ENCODE measurements at regions not wholly inside any gene's neighbourhood (a gene's known extent, or its start where the extent isn't known, plus 50 kb on each side); places are given as distances from the start of the nearest gene placed in this dataset.

- no peak for DNase-seq (ENCODE audit: low read depth in 2 of 2)
Observed at GRCh38 chr15:89421219-89421618, 75.2 kb downstream of the RHCG start.

- DNase-seq (ENCODE audit: low read depth in 2 of 2), result no peak
Observed at GRCh38 chr15:89419370-89419984, 76.9 kb downstream of the RHCG start.

- no peak for DNase-seq (ENCODE audit: low read depth in 2 of 2)
Observed at GRCh38 chr15:89417206-89417725, 79.1 kb downstream of the RHCG start.

- DNase-seq (ENCODE audit: low read depth in 2 of 2), result peak; percentile 20 to 27
Observed at GRCh38 chr15:89416339-89417183, 79.8 kb downstream of the RHCG start.

- DNase-seq (ENCODE audit: low read depth in 2 of 2), result no peak
Observed at GRCh38 chr15:89414571-89414970, 79.9 kb upstream of the POLG start.

- DNase-seq (ENCODE audit: low read depth in 2 of 2), result no peak
Observed at GRCh38 chr15:89413877-89414276, 79.3 kb upstream of the POLG start.

- no peak for DNase-seq (ENCODE audit: low read depth in 2 of 2)
Observed at GRCh38 chr15:89412905-89413411, 78.3 kb upstream of the POLG start.

GRCh38 chr15:89410039-89410435 lies 75.4 kb upstream of the POLG start:
- DNase-seq (ENCODE audit: low read depth in 2 of 2), result no peak

- no peak for DNase-seq (ENCODE audit: low read depth in 2 of 2)
Observed at GRCh38 chr15:89409184-89410038, 74.8 kb upstream of the POLG start.

GRCh38 chr15:89408372-89409183 lies 74.0 kb upstream of the POLG start:
- no peak for DNase-seq (ENCODE audit: low read depth in 2 of 2)

- DNase-seq (ENCODE audit: low read depth in 2 of 2), result no peak
Observed at GRCh38 chr15:89406940-89407607, 72.5 kb upstream of the POLG start.

GRCh38 chr15:89406218-89406939 lies 71.8 kb upstream of the POLG start:
- no peak for DNase-seq (ENCODE audit: low read depth in 2 of 2)

- DNase-seq (ENCODE audit: low read depth in 2 of 2), result no peak
Observed at GRCh38 chr15:89405494-89405893, 70.9 kb upstream of the POLG start.

GRCh38 chr15:89404023-89404422 lies 69.4 kb upstream of the POLG start:
- no peak for DNase-seq (ENCODE audit: low read depth in 2 of 2)

- no peak for DNase-seq (ENCODE audit: low read depth in 2 of 2)
Observed at GRCh38 chr15:89402518-89402805, 67.8 kb upstream of the POLG start.

- DNase-seq (ENCODE audit: low read depth in 2 of 2), result no peak
Observed at GRCh38 chr15:89401631-89402517, 67.2 kb upstream of the POLG start.

GRCh38 chr15:89400782-89401545 lies 66.3 kb upstream of the POLG start:
- DNase-seq (ENCODE audit: low read depth in 2 of 2), result no peak

- no peak for DNase-seq (ENCODE audit: low read depth in 2 of 2)
Observed at GRCh38 chr15:89400116-89400781, 65.6 kb upstream of the POLG start.
